Endothelial cell of umbilical vein (primary cell): ENCODE measurements at regions not wholly inside any gene's neighbourhood (a gene's known extent, or its start where the extent isn't known, plus 50 kb on each side); places are given as distances from the start of the nearest gene placed in this dataset.

Source experiments
- BruUV-seq: library from RNA; stranded (reverse); fragments of 400-500 nt; replicated peaks from 2 replicates; lab custom pipeline; 2021; lab: Mats Ljungman, UMichigan
- CTCF ChIA-PET: fragments of 300-600, 350-600 bp; sonication (Branson Sonifier 250); formaldehyde crosslinking; loops from one replicate; lab custom pipeline; 2021; ENCODE audit warnings: antibody characterized with exemption, inconsistent platforms; lab: Charles Lee
- POLR2A ChIA-PET: fragments of 300-600, 350-600 bp; sonication (Branson Sonifier 250); formaldehyde crosslinking; loops from one replicate; lab custom pipeline; 2021; ENCODE audit warnings: antibody characterized with exemption, inconsistent platforms; lab: Charles Lee
- DNase-seq: peaks from one replicate; pipeline ENCODE4 v3.0.0-alpha.2; 2011; ENCODE audit warnings: low read depth, low spot score
- FAIRE-seq: peaks from 2 replicates; lab custom pipeline; 2011; peaks lifted over from hg19 to GRCh38; lab: Jason Lieb, UNC
- H2AFZ ChIP-seq: 2 replicates; pipeline ENCODE4 v1.6.0; 2012; ENCODE audit warnings: low read depth, low read length, control low read depth, inconsistent platforms
- H3K27ac ChIP-seq: 2 replicates; pipeline ENCODE4 v1.5.1; 2011; ENCODE audit warnings: low read depth, mild to moderate bottlenecking, control low read depth, low read length, moderate library complexity; ENCODE audit not compliant: insufficient read depth
- H3K27me3 ChIP-seq, 2 experiments: 2 replicates each; pipeline versions ENCODE4 v1.6.0 to v1.6.1; 2011; ENCODE audit warnings: low read length in 2 of 2, mixed read lengths in 1 of 2; ENCODE audit not compliant: control insufficient read depth in 2 of 2, insufficient read depth in 2 of 2
- H3K36me3 ChIP-seq, 2 experiments: 2 replicates in 1 of 2; 3 replicates in 1 of 2; pipeline ENCODE4 v1.5.1; 2011; ENCODE audit warnings: low read length in 2 of 2, mild to moderate bottlenecking in 1 of 2, moderate library complexity in 1 of 2; ENCODE audit not compliant: control insufficient read depth in 2 of 2, insufficient read depth in 2 of 2; ENCODE audit errors: extremely low read depth in 1 of 2
- H3K4me1 ChIP-seq: 3 replicates; pipeline ENCODE4 v1.5.1; 2011; ENCODE audit warnings: mild to moderate bottlenecking, low read length; ENCODE audit not compliant: control insufficient read depth, insufficient read depth; ENCODE audit errors: extremely low read depth
- H3K4me2 ChIP-seq: 2 replicates; pipeline ENCODE4 v1.6.1; 2011; ENCODE audit warnings: low read length, control low read depth, mixed read lengths; ENCODE audit not compliant: insufficient read depth
- H3K4me3 ChIP-seq, 3 experiments: fragments of 200-600 bp in 1 of 3; sonication (generic), shearing (Covaris generic) in 1 of 3; replicated peaks in 1 of 3; 2 replicates each; pipeline ENCODE4 v1.5.1; 2011 to 2016; ENCODE audit warnings: control low read depth in 3 of 3, low read length in 3 of 3, mild to moderate bottlenecking in 2 of 3, inconsistent platforms in 1 of 3, low read depth in 1 of 3, moderate library complexity in 1 of 3; ENCODE audit not compliant: insufficient read depth in 1 of 3
- H3K79me2 ChIP-seq: 2 replicates; pipeline ENCODE4 v1.6.0; 2012; ENCODE audit warnings: low read length, inconsistent platforms; ENCODE audit not compliant: control insufficient read depth, insufficient read depth
- H3K9ac ChIP-seq: replicated peaks from 2 replicates; pipeline ENCODE3; 2011; ENCODE audit warnings: low read length, control low read depth; ENCODE audit not compliant: insufficient read depth; ENCODE audit errors: extremely low read depth
- H3K9me1 ChIP-seq: replicated peaks from 3 replicates; pipeline ENCODE4 v1.6.0; 2011; ENCODE audit warnings: mild to moderate bottlenecking, low read length; ENCODE audit not compliant: control insufficient read depth, insufficient read depth; ENCODE audit errors: extremely low read depth
- H3K9me3 ChIP-seq: replicated peaks from 2 replicates; pipeline ENCODE4 v1.5.1; 2012; ENCODE audit warnings: low read length, inconsistent platforms; ENCODE audit not compliant: control insufficient read depth, insufficient read depth
- H4K20me1 ChIP-seq: replicated peaks from 2 replicates; pipeline ENCODE3; 2011; ENCODE audit warnings: mild to moderate bottlenecking, low read length; ENCODE audit not compliant: control insufficient read depth, insufficient read depth; ENCODE audit errors: extremely low read depth
- EZH2 ChIP-seq: IDR thresholded peaks from 2 replicates; pipeline ENCODE4 v1.6.1; 2012; ENCODE audit warnings: borderline replicate concordance, low read depth, mild to moderate bottlenecking, moderate library complexity, low read length, inconsistent platforms; ENCODE audit not compliant: severe bottlenecking
- FOS ChIP-seq: IDR thresholded peaks from 2 replicates; pipeline ENCODE4 v1.6.1; 2011; ENCODE audit warnings: mild to moderate bottlenecking, low read length, moderate library complexity, borderline replicate concordance; ENCODE audit not compliant: insufficient read depth
- GATA2 ChIP-seq: IDR thresholded peaks from 2 replicates; pipeline ENCODE4 v1.7.0; 2011; ENCODE audit warnings: low read depth, mild to moderate bottlenecking, moderate library complexity, mixed read lengths, low read length; ENCODE audit not compliant: insufficient read length, insufficient read depth
- JUN ChIP-seq: IDR thresholded peaks from 2 replicates; pipeline ENCODE4 v1.6.1; 2011; ENCODE audit warnings: borderline replicate concordance, low read depth; ENCODE audit not compliant: insufficient read length, insufficient read depth
- MYC ChIP-seq: IDR thresholded peaks from one replicate; pipeline ENCODE4 v1.6.1; 2011; ENCODE audit warnings: mild to moderate bottlenecking, low read depth, low read length
- POLR2A ChIP-seq: IDR thresholded peaks from 2 replicates; pipeline ENCODE4 v1.6.1; 2012; ENCODE audit warnings: low read depth, mild to moderate bottlenecking, control low read depth, low read length
- POLR2AphosphoS5 ChIP-seq: IDR thresholded peaks from 2 replicates; pipeline ENCODE4 v1.6.1; 2012; ENCODE audit warnings: low read depth, mild to moderate bottlenecking, control low read depth, low read length, moderate library complexity; ENCODE audit not compliant: insufficient read depth
- dilution Hi-C: fragments of 300-500 bp; cut with MboI; formaldehyde crosslinking; loops from one replicate; pipeline ENCODE4 v1.15.0; 2019; ENCODE audit warnings: low sequenced_read_pairs; ENCODE audit not compliant: extremely low pct_ligation_motif_present
- intact Hi-C: fragments of 100-400 bp; cut with micrococcal nuclease; formaldehyde crosslinking; loops from one replicate; pipeline ENCODE4 v1.10.0; 2022
- TF ChIP-seq, protein P1 (sequence below): IDR thresholded peaks from 2 replicates; pipeline ENCODE4 v1.6.1; 2011; ENCODE audit not compliant: insufficient read depth, insufficient read length
- TF ChIP-seq, protein P2 (sequence below), 2 donors: IDR thresholded peaks; 1 replicate in 1 of 2; 2 replicates in 1 of 2; pipeline ENCODE4 v1.5.1; 2011; ENCODE audit warnings: low read length in 2 of 2, mild to moderate bottlenecking in 2 of 2, moderate library complexity in 2 of 2, control low read depth in 1 of 2, inconsistent platforms in 1 of 2, low read depth in 1 of 2; ENCODE audit not compliant: insufficient read depth in 1 of 2; ENCODE audit errors: extremely low read depth in 1 of 2

DNA sequence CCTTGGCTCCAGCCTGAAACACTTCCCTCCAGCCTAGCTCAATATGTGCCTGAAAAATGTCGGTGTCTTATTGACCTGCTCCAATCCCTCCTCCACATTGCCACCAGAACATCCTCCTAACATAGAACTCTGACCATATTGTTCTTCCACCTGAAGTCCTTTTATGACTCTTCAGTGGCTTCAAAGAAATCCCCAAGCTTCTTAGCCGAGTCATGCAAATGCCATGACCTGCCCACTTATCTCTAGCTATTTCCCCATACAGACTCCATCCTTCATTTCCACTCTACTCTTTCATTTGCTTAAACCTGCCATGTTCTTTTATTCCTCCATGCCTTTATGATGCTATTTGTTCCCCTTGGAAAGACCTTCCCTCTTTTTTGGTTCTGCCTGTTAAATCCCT, 568.6 kb downstream of the ETNK1 start:
- H3K27ac ChIP-seq, result no peak overlapping the region
- no peaks in the 10 kb centered on the region for H3K9me1 ChIP-seq
- H3K4me3 ChIP-seq, result no peak overlapping the region
- ChIA-PET POLR2A (no interaction called here), CTCF (no interaction called here)
- FAIRE-seq (no peak), DNase-seq (no peak)
- no peaks in the 10 kb centered on the region for H3K27me3 ChIP-seq
- no peaks in the 10 kb centered on the region for H3K4me1 ChIP-seq
- H2AFZ ChIP-seq, result no peak overlapping the region
- H3K4me2 ChIP-seq, result no peak overlapping the region
- no peak overlapping the region for H3K9ac ChIP-seq
- H4K20me1 ChIP-seq, result no peaks in the 10 kb centered on the region
- TF ChIP-seq FOS (no peak), POLR2AphosphoS5 (no peak), JUN (no peak), GATA2 (no peak), EZH2 (no peak), MYC (no peak), POLR2A (no peak)
- TF ChIP-seq, protein P1, sequence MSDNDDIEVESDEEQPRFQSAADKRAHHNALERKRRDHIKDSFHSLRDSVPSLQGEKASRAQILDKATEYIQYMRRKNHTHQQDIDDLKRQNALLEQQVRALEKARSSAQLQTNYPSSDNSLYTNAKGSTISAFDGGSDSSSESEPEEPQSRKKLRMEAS, result no peak
- TF ChIP-seq, protein P2, sequence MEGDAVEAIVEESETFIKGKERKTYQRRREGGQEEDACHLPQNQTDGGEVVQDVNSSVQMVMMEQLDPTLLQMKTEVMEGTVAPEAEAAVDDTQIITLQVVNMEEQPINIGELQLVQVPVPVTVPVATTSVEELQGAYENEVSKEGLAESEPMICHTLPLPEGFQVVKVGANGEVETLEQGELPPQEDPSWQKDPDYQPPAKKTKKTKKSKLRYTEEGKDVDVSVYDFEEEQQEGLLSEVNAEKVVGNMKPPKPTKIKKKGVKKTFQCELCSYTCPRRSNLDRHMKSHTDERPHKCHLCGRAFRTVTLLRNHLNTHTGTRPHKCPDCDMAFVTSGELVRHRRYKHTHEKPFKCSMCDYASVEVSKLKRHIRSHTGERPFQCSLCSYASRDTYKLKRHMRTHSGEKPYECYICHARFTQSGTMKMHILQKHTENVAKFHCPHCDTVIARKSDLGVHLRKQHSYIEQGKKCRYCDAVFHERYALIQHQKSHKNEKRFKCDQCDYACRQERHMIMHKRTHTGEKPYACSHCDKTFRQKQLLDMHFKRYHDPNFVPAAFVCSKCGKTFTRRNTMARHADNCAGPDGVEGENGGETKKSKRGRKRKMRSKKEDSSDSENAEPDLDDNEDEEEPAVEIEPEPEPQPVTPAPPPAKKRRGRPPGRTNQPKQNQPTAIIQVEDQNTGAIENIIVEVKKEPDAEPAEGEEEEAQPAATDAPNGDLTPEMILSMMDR (IDR thresholded peaks at IDR 0.05; ENCODE audit: extremely low read depth in 1 of 2, insufficient read depth in 1 of 2, low read depth in 1 of 2, low read length in 2 of 2), result no peak
- no TSS peak for BruUV-seq
- H3K36me3 ChIP-seq, result no peaks in the 10 kb centered on the region
- H3K79me2 ChIP-seq, result no peaks in the 10 kb centered on the region
- intact Hi-C loops (no loop called here), dilution Hi-C loops (no loop called here)
- no peaks in the 10 kb centered on the region for H3K9me3 ChIP-seq
